ENCODE measurements at regions not wholly inside any gene's neighbourhood (a gene's known extent, or its start where the extent isn't known, plus 50 kb on each side); places are given as distances from the start of the nearest gene placed in this dataset.
"Not testable (repeated sequence)": the region's sequence is repeated elsewhere in the genome, so short reads cannot be mapped to it uniquely, and the experiment has no call there.

- DNase-seq (ENCODE audit: low spot score): no peak
Measured at GRCh38 chr2:122535960-122536505, 780.6 kb downstream of the TSN start.

DNA sequence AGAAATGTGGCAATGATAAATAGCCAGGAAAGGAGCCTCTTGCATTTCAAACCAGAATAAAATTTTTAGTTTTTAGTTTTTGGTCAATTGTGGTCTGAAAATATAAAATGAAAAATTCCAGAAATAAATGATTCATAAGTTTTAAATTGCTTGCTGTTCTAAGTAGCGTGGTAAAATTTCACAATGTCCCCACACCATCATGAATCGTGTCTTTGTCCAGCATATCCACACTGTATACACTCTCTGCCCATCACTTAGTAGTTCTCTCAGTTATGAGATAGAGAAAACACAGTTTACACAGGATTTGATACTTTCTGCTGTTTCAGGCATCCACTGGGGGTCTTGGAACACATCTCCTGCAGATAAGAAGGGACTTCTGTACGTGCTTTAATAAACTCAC lies 783.9 kb downstream of the TSN start:
- DNase-seq (ENCODE audit: low spot score): no peak

- DNase-seq (ENCODE audit: low spot score): no peak
Measured at GRCh38 chr2:122539920-122540319, 784.5 kb downstream of the TSN start.

DNA sequence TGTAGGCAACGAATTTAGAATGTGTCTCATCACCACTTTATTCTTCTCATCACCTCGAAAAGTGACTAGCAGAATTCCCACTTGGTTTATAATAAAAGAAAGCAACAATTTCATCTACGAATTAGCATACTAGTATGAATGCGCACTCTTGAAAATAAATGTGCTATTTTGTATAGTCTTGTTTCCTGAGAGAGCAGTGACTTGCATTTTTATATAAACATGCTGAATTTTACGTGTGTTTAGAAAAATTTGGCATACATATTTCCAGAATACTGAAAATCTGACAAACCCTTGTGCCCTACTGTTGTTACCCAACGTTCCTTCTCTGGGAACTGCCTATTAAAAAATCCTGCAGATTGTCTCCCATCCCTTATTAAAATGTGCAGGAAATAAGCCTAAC lies 786.8 kb downstream of the TSN start:
- no peak for DNase-seq (ENCODE audit: low spot score)

DNA sequence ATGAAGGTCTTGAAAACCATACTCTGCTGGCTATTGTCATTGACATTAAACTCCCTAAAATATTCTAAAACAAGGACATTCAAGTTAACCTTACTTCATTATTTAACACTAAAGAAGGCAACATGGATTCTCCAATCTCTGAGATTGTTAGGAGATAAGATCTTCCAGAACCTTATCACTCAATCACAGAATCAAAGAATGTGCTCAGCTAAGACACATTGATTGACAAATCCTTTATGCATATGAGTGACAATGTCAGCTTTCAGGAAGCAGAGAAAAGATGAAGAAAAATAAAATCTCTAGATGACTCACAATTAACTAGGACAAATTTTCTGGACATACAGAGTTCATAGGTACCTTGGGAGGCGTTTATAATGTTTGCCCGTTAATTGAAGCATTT lies 787.2 kb downstream of the TSN start:
- DNase-seq (ENCODE audit: low spot score): no peak

- DNase-seq (ENCODE audit: low spot score): no peak
Measured at GRCh38 chr2:122543815-122544214, 788.4 kb downstream of the TSN start.

DNA sequence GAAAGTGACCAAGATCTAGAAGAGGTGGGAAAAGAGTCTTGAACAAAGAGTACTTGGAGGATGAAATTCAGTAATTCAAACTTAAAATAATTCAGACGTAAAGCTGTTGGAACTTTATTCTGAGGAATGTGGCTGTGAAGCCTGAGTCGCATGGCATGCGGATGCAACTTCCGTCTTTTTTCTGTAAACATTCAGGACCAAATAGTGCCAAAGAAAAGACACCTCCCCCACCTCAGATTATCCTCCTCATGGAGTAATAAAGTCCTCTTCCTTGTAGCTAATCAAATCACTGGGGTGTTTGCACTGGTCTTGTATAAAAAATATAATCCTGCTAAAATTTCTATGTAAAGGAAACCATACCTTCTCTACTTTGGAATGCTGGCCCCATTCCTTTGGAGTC lies 790.4 kb downstream of the TSN start:
- no peak for DNase-seq (ENCODE audit: low spot score)

GRCh38 chr2:122562775-122563174 lies 807.3 kb downstream of the TSN start:
- DNase-seq (ENCODE audit: low spot score): no peak

DNA sequence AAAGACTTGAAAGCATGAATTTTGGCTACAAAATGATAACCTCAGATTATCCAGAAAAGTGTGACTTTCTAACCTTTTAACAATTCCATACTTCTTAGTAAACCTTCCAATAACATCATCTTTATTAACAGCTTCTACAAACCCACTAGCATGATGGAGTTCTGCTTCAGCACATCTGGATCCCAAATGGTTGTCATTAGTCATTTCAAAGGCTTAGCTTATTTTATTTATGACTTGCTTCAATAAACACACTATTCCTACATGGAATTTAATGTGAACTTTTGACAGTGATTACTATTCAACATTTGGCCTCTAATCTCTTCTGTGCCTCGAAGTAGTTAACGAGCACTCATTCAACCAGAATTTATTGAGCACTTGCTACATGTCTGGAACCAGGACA lies 808.3 kb downstream of the TSN start:
- no peak for DNase-seq (ENCODE audit: low spot score)

- DNase-seq (ENCODE audit: low spot score): no peak
Measured at GRCh38 chr2:122564843-122565242, 809.4 kb downstream of the TSN start.

GRCh38 chr2:122565364-122565763 lies 809.9 kb downstream of the TSN start:
- no peak for DNase-seq (ENCODE audit: low spot score)

- no peak for DNase-seq (ENCODE audit: low spot score)
Measured at GRCh38 chr2:122570641-122571040, 815.2 kb downstream of the TSN start.

GRCh38 chr2:122571471-122571870 lies 816.0 kb downstream of the TSN start:
- DNase-seq (ENCODE audit: low spot score): not testable (repeated sequence)

DNA sequence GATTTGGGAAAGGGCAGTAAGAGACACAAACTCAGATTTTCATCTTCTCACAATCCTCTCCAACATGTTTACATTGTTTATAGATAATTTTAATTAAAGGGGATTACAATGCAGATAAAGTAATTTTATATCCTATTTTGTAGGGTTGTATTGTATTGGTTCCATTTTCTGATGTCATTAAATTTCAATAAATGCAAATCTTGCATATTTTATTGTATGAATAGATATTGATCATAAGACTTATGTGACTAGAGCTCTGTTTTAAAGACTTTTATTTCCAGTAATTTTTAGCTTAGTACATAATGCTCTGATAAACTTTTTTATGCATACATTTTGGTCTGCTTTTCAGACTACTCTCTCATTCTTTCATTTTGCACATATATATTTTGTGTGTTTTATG lies 819.6 kb downstream of the TSN start:
- no peak for DNase-seq (ENCODE audit: low spot score)

- no peak for DNase-seq (ENCODE audit: low spot score)
Measured at GRCh38 chr2:122583159-122583917, 827.9 kb downstream of the TSN start.

DNA sequence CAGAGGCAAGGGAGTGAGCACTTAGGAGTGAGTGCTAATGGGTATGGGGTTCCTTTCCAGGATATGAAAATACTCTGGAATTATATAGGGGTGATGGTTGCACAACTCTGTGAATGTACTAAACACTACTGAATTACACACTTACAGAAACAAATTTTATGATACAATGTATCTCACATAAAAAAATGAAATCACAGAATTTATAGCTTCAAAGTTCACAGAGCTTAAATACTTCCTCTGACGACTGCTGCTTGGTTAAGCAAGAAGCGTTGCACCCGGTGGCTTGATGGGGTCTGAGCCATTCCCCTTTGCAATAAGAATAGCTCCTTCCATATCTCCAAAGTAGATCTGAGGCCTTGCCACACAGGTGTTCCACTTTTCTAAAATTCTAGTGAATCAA lies 835.1 kb downstream of the TSN start:
- DNase-seq (ENCODE audit: low spot score): no peak

DNA sequence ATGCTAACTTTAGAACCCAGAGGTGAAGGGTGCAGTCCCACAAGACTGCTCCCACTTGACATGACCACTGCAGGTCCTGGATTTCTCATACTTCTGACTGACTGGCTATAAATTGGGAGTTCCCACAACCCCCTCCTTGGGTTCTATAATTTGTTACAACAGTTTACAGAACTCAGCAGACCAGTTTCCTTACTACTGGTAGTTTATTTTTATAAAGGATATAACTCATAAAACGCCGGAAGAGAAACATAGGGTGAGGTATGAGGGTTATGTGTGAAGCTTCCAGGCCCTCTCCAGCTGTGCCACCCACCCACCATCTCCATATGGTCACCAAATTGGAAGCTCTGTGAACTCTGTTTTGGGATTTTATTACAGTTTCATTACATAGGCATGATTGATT lies 839.6 kb downstream of the TSN start:
- DNase-seq (ENCODE audit: low spot score): no peak

- DNase-seq (ENCODE audit: low spot score): no peak
Measured at GRCh38 chr2:122596598-122596997, 841.1 kb downstream of the TSN start.

- DNase-seq (ENCODE audit: low spot score): no peak
Measured at GRCh38 chr2:122598784-122599183, 843.3 kb downstream of the TSN start.

DNA sequence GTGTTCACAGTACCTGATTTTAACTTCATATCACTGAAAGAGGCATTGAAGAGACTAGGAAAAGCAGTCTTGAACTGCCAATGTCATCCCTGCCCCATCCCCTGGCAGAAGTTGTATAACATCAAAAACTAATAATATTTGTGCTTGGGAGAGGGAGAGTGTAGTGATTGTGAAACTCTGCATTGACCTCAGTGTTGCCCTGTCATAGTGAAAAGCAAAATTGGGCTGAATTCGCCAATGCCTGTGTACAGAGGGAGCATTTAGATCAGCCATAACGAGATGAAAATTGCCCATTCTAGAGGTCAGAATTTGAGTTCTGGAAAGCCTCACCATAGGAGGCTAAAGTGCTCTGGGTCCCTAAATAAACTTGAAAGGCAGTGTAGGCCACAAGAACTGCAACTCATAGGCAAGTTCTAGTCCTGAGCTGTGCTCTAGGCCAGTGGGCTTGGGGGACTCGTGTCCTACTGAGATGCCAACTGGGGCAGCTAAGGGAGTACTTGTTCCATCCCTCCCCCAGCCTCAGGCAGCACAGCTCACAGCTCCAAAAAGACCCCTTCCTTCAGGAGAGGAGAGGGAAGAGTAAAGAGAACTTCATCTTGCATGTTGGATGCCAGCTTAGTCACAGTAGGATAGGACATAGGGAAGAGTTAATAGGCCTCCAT lies 855.6 kb downstream of the TSN start:
- no peak for DNase-seq (ENCODE audit: low spot score)

DNA sequence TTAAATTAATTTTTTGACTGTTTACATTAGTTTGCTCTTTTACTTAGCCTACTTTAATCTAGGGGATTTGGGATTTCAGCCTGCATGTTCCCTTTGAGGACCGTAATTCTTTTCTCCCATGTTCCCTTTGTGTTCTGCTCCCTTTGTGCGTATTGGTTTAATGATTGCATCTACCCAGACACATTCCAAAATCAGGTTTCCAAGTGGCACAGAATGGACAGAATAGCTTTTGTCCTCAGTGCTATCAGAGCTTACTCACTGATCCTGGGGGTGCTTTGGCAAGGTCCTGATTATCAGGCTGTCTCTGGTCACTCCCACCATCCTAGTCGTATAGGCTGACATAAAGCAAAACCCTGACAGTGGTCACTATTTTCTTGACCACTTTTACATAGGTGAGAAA lies 867.5 kb downstream of the TSN start:
- no peak for DNase-seq (ENCODE audit: low spot score)

DNA sequence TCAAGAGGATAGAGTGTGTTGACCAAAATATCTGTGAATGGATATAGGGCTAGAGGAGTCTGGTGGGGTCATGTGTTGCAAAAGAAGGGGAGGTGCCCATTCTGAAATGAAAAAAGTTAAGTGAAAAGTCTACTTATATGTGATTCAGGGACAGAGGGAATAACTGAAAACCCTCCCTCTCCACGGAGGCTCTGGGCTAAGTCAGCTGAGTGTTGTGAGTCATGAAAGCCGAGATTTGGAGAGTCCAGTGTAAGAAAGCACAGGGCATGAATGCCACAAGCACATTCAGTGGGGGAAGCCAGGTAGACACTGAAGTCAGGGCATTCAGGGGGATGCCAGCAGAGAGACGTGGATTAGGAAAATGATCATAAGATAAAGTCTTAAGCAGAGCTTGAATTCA lies 871.9 kb downstream of the TSN start:
- no peak for DNase-seq (ENCODE audit: low spot score)

- no peak for DNase-seq (ENCODE audit: low spot score)
Measured at GRCh38 chr2:122634256-122634655, 878.8 kb downstream of the TSN start.

Measured in ureter (tissue), 1 donor.